Gastroesophageal sphincter (tissue), 3 donors: ENCODE measurements at regions not wholly inside any gene's neighbourhood (a gene's known extent, or its start where the extent isn't known, plus 50 kb on each side); places are given as distances from the start of the nearest gene placed in this dataset.

Experiments used
- CTCF ChIP-seq, 4 experiments: fragments of 200-600 bp in 2 of 4; fragments of 450-650 bp in 2 of 4; sonication (generic) in 1 of 4; IDR thresholded peaks; one replicate each; pipeline ENCODE4 v1.5.1; 2017 to 2019; ENCODE audit warnings: antibody characterized with exemption in 4 of 4, mild to moderate bottlenecking in 2 of 4, moderate library complexity in 2 of 4
- EP300 ChIP-seq: sonication (generic); formaldehyde crosslinking; IDR thresholded peaks from one replicate; pipeline ENCODE4 v1.6.1; 2017; ENCODE audit warnings: antibody characterized with exemption, mild to moderate bottlenecking

GRCh38 chr21:35444391-35444790, 395.3 kb upstream of the RUNX1 start:
- TF ChIP-seq CTCF (IDR thresholded peaks at IDR 0.05) (no peak), EP300 (no peak)
